ENCODE measurements at regions not wholly inside any gene's neighbourhood (a gene's known extent, or its start where the extent isn't known, plus 50 kb on each side); places are given as distances from the start of the nearest gene placed in this dataset.

GRCh38 chr4:162229670-162230069 lies 65.9 kb upstream of the FSTL5 start:
- ATAC-seq (ENCODE audit: poor library complexity), result no peak
- no peaks in the 10 kb centered on the region for H3K36me3 Mint-ChIP-seq (ENCODE audit: low read depth)
- H3K36me3 ChIP-seq (ENCODE audit: insufficient read depth, low read length), result no peaks in the 10 kb centered on the region
- peaks cover 12% of the 10 kb centered on the region for H3K9me3 Mint-ChIP-seq
- H3K27ac ChIP-seq (ENCODE audit: low read depth in 1 of 2, low read length in 2 of 2), result no peak overlapping the region
- no peak for DNase-seq
- no peak overlapping the region for H3K27ac Mint-ChIP-seq
- peaks cover 5% of the 10 kb centered on the region for H3K4me1 Mint-ChIP-seq (ENCODE audit: low read depth)
- H3K27me3 Mint-ChIP-seq, result no peaks in the 10 kb centered on the region
- H3K4me3 ChIP-seq (ENCODE audit: low read length), result no peak overlapping the region
- POLR2A ChIA-PET, result interaction anchor here (0.7 kb wide), 1 partner anchor 275 kb away, joined by 3 read pairs; no protein-coding TSS in a partner anchor
- intact Hi-C loops (cut with DNase I, micrococcal nuclease), result no loop called here
- TF ChIP-seq, protein P1, sequence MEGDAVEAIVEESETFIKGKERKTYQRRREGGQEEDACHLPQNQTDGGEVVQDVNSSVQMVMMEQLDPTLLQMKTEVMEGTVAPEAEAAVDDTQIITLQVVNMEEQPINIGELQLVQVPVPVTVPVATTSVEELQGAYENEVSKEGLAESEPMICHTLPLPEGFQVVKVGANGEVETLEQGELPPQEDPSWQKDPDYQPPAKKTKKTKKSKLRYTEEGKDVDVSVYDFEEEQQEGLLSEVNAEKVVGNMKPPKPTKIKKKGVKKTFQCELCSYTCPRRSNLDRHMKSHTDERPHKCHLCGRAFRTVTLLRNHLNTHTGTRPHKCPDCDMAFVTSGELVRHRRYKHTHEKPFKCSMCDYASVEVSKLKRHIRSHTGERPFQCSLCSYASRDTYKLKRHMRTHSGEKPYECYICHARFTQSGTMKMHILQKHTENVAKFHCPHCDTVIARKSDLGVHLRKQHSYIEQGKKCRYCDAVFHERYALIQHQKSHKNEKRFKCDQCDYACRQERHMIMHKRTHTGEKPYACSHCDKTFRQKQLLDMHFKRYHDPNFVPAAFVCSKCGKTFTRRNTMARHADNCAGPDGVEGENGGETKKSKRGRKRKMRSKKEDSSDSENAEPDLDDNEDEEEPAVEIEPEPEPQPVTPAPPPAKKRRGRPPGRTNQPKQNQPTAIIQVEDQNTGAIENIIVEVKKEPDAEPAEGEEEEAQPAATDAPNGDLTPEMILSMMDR (IDR thresholded peaks at IDR 0.05), result no peak
- CTCF ChIA-PET, result no interaction called here
- H3K27me3 ChIP-seq (ENCODE audit: control insufficient read depth in 1 of 2, insufficient read depth in 2 of 2, low read length in 2 of 2), result no peaks in the 10 kb centered on the region
- H3K4me3 Mint-ChIP-seq, result no peak overlapping the region
- H3K4me1 ChIP-seq (ENCODE audit: insufficient read depth, low read length), result no peaks in the 10 kb centered on the region
- H3K9me3 ChIP-seq (ENCODE audit: control insufficient read depth in 1 of 2, insufficient read depth in 1 of 2, low read length in 2 of 2), result no peaks in the 10 kb centered on the region

GRCh38 chr4:162221148-162221547 lies 57.3 kb upstream of the FSTL5 start:
- intact Hi-C loops (cut with DNase I, micrococcal nuclease), result no loop called here
- H3K36me3 ChIP-seq (ENCODE audit: insufficient read depth, low read length), result no peaks in the 10 kb centered on the region
- CTCF ChIA-PET, result no interaction called here
- ATAC-seq (ENCODE audit: poor library complexity), result no peak
- POLR2A ChIA-PET, result no interaction called here
- no peak overlapping the region for H3K4me3 ChIP-seq (ENCODE audit: low read length)
- no peaks in the 10 kb centered on the region for H3K36me3 Mint-ChIP-seq (ENCODE audit: low read depth)
- H3K27ac Mint-ChIP-seq, result no peak overlapping the region
- H3K4me1 Mint-ChIP-seq (ENCODE audit: low read depth), result no peaks in the 10 kb centered on the region
- H3K27me3 ChIP-seq (ENCODE audit: control insufficient read depth in 1 of 2, insufficient read depth in 2 of 2, low read length in 2 of 2), result no peaks in the 10 kb centered on the region
- TF ChIP-seq, protein P1 (IDR thresholded peaks at IDR 0.05), result no peak
- H3K27me3 Mint-ChIP-seq, result no peaks in the 10 kb centered on the region
- H3K9me3 Mint-ChIP-seq, result peaks cover 2% of the 10 kb centered on the region
- no peak overlapping the region for H3K27ac ChIP-seq (ENCODE audit: low read depth in 1 of 2, low read length in 2 of 2)
- no peak for DNase-seq
- no peak overlapping the region for H3K4me3 Mint-ChIP-seq
- H3K9me3 ChIP-seq (ENCODE audit: control insufficient read depth in 1 of 2, insufficient read depth in 1 of 2, low read length in 2 of 2), result peaks cover 0 to 4% of the 10 kb centered on the region in 2 experiments
- no peaks in the 10 kb centered on the region for H3K4me1 ChIP-seq (ENCODE audit: insufficient read depth, low read length)
